HG02981 (cell line): ENCODE measurements at regions not wholly inside any gene's neighbourhood (a gene's known extent, or its start where the extent isn't known, plus 50 kb on each side); places are given as distances from the start of the nearest gene placed in this dataset.

Source experiments
- ATAC-seq: cut with Tn5 transposase; IDR thresholded peaks from one replicate; pipeline ENCODE4 v1.9.1; 2021; ENCODE audit warnings: mild to moderate bottlenecking, moderate library complexity; ENCODE audit not compliant: unreplicated experiment

- no peak for ATAC-seq
These were observed 718.8 kb upstream of the SOX9 start for GRCh38 chr17:71402007-71402406.

- ATAC-seq: no peak
These were observed 718.1 kb upstream of the SOX9 start for GRCh38 chr17:71402661-71403141.

- no peak for ATAC-seq
These were observed 715.7 kb upstream of the SOX9 start for GRCh38 chr17:71405101-71405500.

- no peak for ATAC-seq
These were observed 712.8 kb upstream of the SOX9 start for GRCh38 chr17:71407981-71408380.

GRCh38 chr17:71409137-71409536, 711.7 kb upstream of the SOX9 start:
- ATAC-seq: no peak

- no peak for ATAC-seq
These were observed 711.1 kb upstream of the SOX9 start for GRCh38 chr17:71409712-71410111.

- ATAC-seq: no peak
These were observed 708.0 kb upstream of the SOX9 start for GRCh38 chr17:71412803-71413202.

GRCh38 chr17:71413935-71414334, 706.9 kb upstream of the SOX9 start:
- ATAC-seq: no peak

- no peak for ATAC-seq
These were observed 703.7 kb upstream of the SOX9 start for GRCh38 chr17:71417142-71417541.

- ATAC-seq: no peak
These were observed 697.9 kb upstream of the SOX9 start for GRCh38 chr17:71422968-71423367.

- ATAC-seq: no peak
These were observed 696.8 kb upstream of the SOX9 start for GRCh38 chr17:71423871-71424546.

- no peak for ATAC-seq
These were observed 693.0 kb upstream of the SOX9 start for GRCh38 chr17:71427801-71428200.

GRCh38 chr17:71428897-71429296, 691.9 kb upstream of the SOX9 start:
- no peak for ATAC-seq

- ATAC-seq: no peak
These were observed 690.5 kb upstream of the SOX9 start for GRCh38 chr17:71430281-71430680.

GRCh38 chr17:71431146-71431545, 689.7 kb upstream of the SOX9 start:
- ATAC-seq: no peak

- no peak for ATAC-seq
These were observed 688.2 kb upstream of the SOX9 start for GRCh38 chr17:71432378-71433315.

- no peak for ATAC-seq
These were observed 686.1 kb upstream of the SOX9 start for GRCh38 chr17:71434716-71435115.

- no peak for ATAC-seq
These were observed 684.3 kb upstream of the SOX9 start for GRCh38 chr17:71436479-71436878.

GRCh38 chr17:71437166-71437565, 683.7 kb upstream of the SOX9 start:
- ATAC-seq: no peak

- ATAC-seq: no peak
These were observed 682.1 kb upstream of the SOX9 start for GRCh38 chr17:71438631-71439146.

GRCh38 chr17:71440513-71440912, 680.3 kb upstream of the SOX9 start:
- ATAC-seq: no peak

- ATAC-seq: no peak
These were observed 679.7 kb upstream of the SOX9 start for GRCh38 chr17:71441098-71441497.
